WERI-Rb-1 (cell line): ENCODE measurements at regions not wholly inside any gene's neighbourhood (a gene's known extent, or its start where the extent isn't known, plus 50 kb on each side); places are given as distances from the start of the nearest gene placed in this dataset.

Source experiments
- DNase-seq: peaks from one replicate; pipeline ENCODE4 v3.0.0-alpha.2; 2020
- H3K27ac ChIP-seq: fragments of 250-450 bp; sonication (Bioruptor Pico); 2 replicates; pipeline ENCODE4 v1.5.1; 2020; ENCODE audit warnings: mild to moderate bottlenecking, moderate library complexity
- H3K27me3 ChIP-seq: fragments of 250-450 bp; sonication (Bioruptor Pico); 2 replicates; pipeline ENCODE4 v1.5.1; 2021; ENCODE audit warnings: mild to moderate bottlenecking, low read depth, moderate library complexity; ENCODE audit not compliant: insufficient read depth, severe bottlenecking
- H3K36me3 ChIP-seq: fragments of 250-450 bp; sonication (Bioruptor Pico); 2 replicates; pipeline ENCODE4 v1.5.1; 2020; ENCODE audit warnings: mild to moderate bottlenecking, moderate library complexity
- H3K4me3 ChIP-seq: 2 replicates; pipeline ENCODE4 v1.5.1; 2011; ENCODE audit warnings: low read depth, mild to moderate bottlenecking, control low read depth, low read length
- H3K9me3 ChIP-seq: fragments of 250-450 bp; sonication (Bioruptor Pico); 2 replicates; pipeline ENCODE4 v1.5.1; 2021; ENCODE audit warnings: mild to moderate bottlenecking, moderate library complexity; ENCODE audit not compliant: severe bottlenecking
- TF ChIP-seq, protein P1 (sequence below): IDR thresholded peaks from 2 replicates; pipeline ENCODE4 v1.5.1; 2011; ENCODE audit warnings: low read depth, mild to moderate bottlenecking, control low read depth, inconsistent platforms, low read length

DNA sequence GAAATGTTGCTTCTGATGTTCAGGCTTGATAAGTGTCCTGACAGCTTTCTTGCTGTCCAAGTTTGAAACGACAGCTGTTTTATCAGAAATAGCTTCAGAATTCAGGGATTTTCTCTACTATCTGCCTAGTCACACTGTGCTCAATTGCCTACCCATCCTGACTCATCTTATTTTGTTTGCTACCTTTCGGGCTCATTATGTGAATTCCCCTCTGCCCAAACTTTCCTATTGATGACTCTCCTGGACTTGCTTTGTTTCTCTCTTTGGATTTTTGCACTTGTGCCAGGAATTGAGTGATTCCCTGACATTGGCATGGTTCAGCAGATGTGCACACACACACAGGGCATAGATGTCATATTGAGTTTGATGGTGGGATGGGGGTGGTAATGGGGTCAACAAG lies 1052.6 kb upstream of the PIK3C3 start:
- Histone ChIP-seq H3K36me3 (no peaks in the 10 kb centered on the region), H3K4me3 (no peak overlapping the region), H3K9me3 (no peaks in the 10 kb centered on the region), H3K27me3 (no peaks in the 10 kb centered on the region), H3K27ac (no peak overlapping the region)
- TF ChIP-seq, protein P1, sequence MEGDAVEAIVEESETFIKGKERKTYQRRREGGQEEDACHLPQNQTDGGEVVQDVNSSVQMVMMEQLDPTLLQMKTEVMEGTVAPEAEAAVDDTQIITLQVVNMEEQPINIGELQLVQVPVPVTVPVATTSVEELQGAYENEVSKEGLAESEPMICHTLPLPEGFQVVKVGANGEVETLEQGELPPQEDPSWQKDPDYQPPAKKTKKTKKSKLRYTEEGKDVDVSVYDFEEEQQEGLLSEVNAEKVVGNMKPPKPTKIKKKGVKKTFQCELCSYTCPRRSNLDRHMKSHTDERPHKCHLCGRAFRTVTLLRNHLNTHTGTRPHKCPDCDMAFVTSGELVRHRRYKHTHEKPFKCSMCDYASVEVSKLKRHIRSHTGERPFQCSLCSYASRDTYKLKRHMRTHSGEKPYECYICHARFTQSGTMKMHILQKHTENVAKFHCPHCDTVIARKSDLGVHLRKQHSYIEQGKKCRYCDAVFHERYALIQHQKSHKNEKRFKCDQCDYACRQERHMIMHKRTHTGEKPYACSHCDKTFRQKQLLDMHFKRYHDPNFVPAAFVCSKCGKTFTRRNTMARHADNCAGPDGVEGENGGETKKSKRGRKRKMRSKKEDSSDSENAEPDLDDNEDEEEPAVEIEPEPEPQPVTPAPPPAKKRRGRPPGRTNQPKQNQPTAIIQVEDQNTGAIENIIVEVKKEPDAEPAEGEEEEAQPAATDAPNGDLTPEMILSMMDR = no peak
- no peak for DNase-seq

DNA sequence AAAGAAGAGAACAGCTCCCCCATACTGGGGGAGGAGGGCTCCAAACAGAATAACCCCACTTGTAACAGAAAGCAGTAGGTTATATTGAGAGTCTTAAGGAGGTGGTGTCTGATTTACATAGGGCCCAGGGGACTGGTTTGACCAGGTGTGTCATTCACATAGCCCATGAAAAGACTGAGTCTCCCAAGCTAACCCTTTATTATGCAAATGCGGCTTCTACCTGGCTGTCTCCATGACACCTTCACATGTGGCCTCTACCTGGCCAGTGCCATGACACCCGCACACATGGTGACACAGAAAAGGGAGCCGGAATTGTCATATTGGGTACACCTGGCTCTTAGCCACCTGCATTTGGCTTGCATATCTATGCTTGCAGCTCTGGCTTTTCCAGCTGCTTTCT lies 1057.2 kb upstream of the PIK3C3 start:
- Histone ChIP-seq H3K27ac (no peak overlapping the region), H3K4me3 (no peak overlapping the region), H3K9me3 (no peaks in the 10 kb centered on the region), H3K27me3 (no peaks in the 10 kb centered on the region), H3K36me3 (no peaks in the 10 kb centered on the region)
- no peak for DNase-seq
- TF ChIP-seq, protein P1 = no peak

DNA sequence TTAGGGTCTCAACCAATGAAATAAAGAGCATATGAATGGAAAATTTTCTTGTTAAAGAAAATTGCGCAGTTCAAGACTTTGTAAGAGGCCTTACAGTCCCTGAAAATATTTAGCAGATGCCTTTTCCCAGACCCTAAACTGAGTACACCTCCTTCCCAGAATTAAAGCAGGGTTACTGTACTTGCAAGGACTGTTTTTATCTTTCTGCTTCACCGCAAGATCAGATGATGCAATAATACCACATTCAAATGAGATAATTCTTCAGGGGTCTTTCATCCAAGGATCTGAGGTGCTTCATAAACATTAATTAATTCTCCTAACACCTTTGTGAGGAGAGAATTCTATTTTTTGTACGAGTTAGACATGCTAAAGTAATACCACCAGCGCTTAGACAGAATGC lies 1071.8 kb upstream of the PIK3C3 start:
- TF ChIP-seq, protein P1 = no peak
- Histone ChIP-seq H3K9me3 (no peaks in the 10 kb centered on the region), H3K4me3 (no peak overlapping the region), H3K36me3 (no peaks in the 10 kb centered on the region), H3K27ac (no peak overlapping the region), H3K27me3 (no peaks in the 10 kb centered on the region)
- no peak for DNase-seq

DNA sequence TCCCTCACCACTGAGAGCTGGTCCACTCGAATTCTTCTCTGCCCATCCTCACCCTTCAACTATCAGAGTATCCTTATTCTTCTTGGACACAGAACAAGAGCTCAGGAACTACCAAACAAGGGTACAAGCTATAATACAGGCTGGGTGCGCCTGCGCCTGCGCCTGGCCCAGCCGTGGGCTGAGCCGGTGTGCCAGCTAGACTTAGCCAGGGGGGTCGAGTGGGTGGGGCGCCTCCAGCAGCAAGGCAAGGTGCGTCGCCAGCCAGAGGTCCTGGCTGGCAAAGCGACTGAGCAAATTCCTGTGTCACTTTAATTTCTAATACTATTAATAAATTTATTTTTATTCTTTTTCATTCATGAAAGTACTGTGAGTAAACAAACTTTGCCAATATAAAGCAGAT lies 1072.6 kb upstream of the PIK3C3 start:
- Histone ChIP-seq H3K36me3 (no peaks in the 10 kb centered on the region), H3K9me3 (no peaks in the 10 kb centered on the region), H3K27me3 (no peaks in the 10 kb centered on the region), H3K27ac (no peak overlapping the region), H3K4me3 (no peak overlapping the region)
- TF ChIP-seq, protein P1 = no peak
- no peak for DNase-seq

DNA sequence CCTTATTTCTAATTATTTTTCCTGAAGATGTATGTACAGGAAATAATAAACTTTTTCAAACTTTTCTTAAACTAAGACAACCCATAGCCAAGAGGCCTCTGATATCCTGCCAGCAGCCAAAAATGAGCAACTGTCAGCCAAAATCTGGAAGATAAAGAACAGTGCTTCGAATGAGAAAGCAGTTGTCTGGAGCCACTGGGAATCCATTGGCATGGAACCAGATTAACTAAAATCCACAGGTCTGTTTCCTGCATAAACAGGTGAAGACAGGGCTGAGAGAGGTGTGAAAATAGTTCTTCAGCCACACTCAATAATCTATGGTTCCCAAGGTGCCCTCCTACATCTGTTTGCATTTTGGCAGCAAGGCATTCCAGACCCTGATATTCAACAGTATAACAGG lies 1076.7 kb upstream of the PIK3C3 start:
- H3K36me3 ChIP-seq = no peaks in the 10 kb centered on the region
- no peaks in the 10 kb centered on the region for H3K9me3 ChIP-seq
- H3K27me3 ChIP-seq = no peaks in the 10 kb centered on the region
- TF ChIP-seq, protein P1 = no peak
- DNase-seq = no peak
- H3K4me3 ChIP-seq = no peak overlapping the region
- no peak overlapping the region for H3K27ac ChIP-seq

DNA sequence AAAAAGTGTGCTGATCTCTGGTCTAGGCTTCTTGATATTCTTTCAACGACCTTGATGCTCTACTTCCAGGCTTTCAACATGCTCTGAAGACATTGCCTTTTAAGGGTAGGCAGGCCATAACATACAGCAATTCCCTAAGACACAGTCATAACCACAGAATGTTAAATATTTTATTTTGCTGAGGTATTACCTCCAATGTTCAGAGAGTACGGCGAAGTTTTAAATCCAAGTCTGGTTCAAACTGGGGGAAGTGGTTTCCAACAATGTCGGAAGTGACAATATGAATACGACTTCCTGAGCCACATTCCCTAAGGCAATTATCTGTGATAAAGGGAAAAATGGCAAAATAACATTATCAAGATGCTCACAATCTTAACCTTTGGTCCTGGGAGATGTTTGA lies 1077.9 kb upstream of the PIK3C3 start:
- DNase-seq = no peak
- Histone ChIP-seq H3K4me3 (no peak overlapping the region), H3K27ac (no peak overlapping the region), H3K36me3 (no peaks in the 10 kb centered on the region), H3K27me3 (no peaks in the 10 kb centered on the region), H3K9me3 (no peaks in the 10 kb centered on the region)
- TF ChIP-seq, protein P1 = no peak
